K562 (cell line): ENCODE measurements at regions not wholly inside any gene's neighbourhood (a gene's known extent, or its start where the extent isn't known, plus 50 kb on each side); places are given as distances from the start of the nearest gene placed in this dataset.

Experiments
- CBX2 ChIP-seq: fragments of 200-600 bp; sonication (generic); IDR thresholded peaks from one replicate; pipeline ENCODE4 v1.6.1; 2012; ENCODE audit warnings: mild to moderate bottlenecking, low read length, inconsistent platforms; ENCODE audit not compliant: insufficient read depth, poor library complexity, severe bottlenecking
- CBX3 ChIP-seq, 2 experiments: IDR thresholded peaks; 1 replicate in 1 of 2; 2 replicates in 1 of 2; pipeline ENCODE4 v1.6.1; 2012; ENCODE audit warnings: inconsistent platforms in 2 of 2, low read length in 2 of 2, borderline replicate concordance in 1 of 2, control low read depth in 1 of 2
- DPF2 ChIP-seq: fragments of 450-650 bp; IDR thresholded peaks from 2 replicates; pipeline ENCODE4 v1.6.1; 2016
- FOXJ3 ChIP-seq: sonication (generic); formaldehyde crosslinking; IDR thresholded peaks from 2 replicates; pipeline ENCODE4 v1.4.0; 2020; ENCODE audit warnings: mild to moderate bottlenecking, missing genetic modification reagents
- HDAC1 ChIP-seq, 2 experiments: fragments of 450-650 bp; IDR thresholded peaks; 2 replicates each; pipeline ENCODE4 v1.6.1; 2016 to 2017; ENCODE audit warnings: inconsistent platforms in 1 of 2, mild to moderate bottlenecking in 1 of 2, moderate library complexity in 1 of 2
- HMG20A ChIP-seq: fragments of 450-650 bp; formaldehyde crosslinking; conservative IDR thresholded peaks from 2 replicates; pipeline ENCODE4 v1.4.0; 2020; ENCODE audit warnings: mild to moderate bottlenecking, mixed read lengths
- JUN ChIP-seq, 2 experiments: sonication (generic) in 1 of 2; formaldehyde crosslinking in 1 of 2; IDR thresholded peaks; 2 replicates each; pipeline versions ENCODE4 v1.6.1 to v1.8.0; 2012 to 2022; ENCODE audit warnings: borderline replicate concordance in 2 of 2, mild to moderate bottlenecking in 2 of 2, improper control_type of control experiment in 1 of 2, low read depth in 1 of 2, low read length in 1 of 2, missing genetic modification reagents in 1 of 2
- SP2 ChIP-seq: IDR thresholded peaks from 2 replicates; pipeline ENCODE4 v1.6.1; 2011; ENCODE audit warnings: mild to moderate bottlenecking, low read depth, low read length, moderate library complexity; ENCODE audit not compliant: poor library complexity, severe bottlenecking; ENCODE audit errors: extremely low read depth
- TF ChIP-seq, protein P1 (sequence below): fragments of 150-350 bp; conservative IDR thresholded peaks from 2 replicates; pipeline ENCODE4 v1.6.1; 2014; ENCODE audit warnings: low read length
- TF ChIP-seq, protein P2 (sequence below), 3 experiments: IDR thresholded peaks in 2 of 3; conservative IDR thresholded peaks in 1 of 3; 2 replicates each; pipeline ENCODE4 v1.5.1; 2011 to 2012; ENCODE audit warnings: low read length in 3 of 3, mild to moderate bottlenecking in 3 of 3, control low read depth in 2 of 3, improper control_type of control experiment in 1 of 3, inconsistent platforms in 1 of 3, low read depth in 1 of 3, mixed read lengths in 1 of 3, moderate library complexity in 1 of 3; ENCODE audit not compliant: insufficient read depth in 2 of 3
- TF ChIP-seq, protein P3 (sequence below), 2 experiments: fragments of 450-650 bp in 1 of 2; sonication (generic) in 1 of 2; formaldehyde crosslinking in 1 of 2; IDR thresholded peaks in 1 of 2; conservative IDR thresholded peaks in 1 of 2; 2 replicates each; pipeline versions ENCODE4 v1.6.1 to v1.8.1; 2016 to 2023; ENCODE audit warnings: mild to moderate bottlenecking in 2 of 2, moderate library complexity in 2 of 2, inconsistent platforms in 1 of 2, missing genetic modification reagents in 1 of 2
- TF ChIP-seq, protein P4 (sequence below): sonication (generic); formaldehyde crosslinking; IDR thresholded peaks from 2 replicates; pipeline ENCODE4 v1.5.0; 2020; ENCODE audit warnings: missing genetic modification reagents

DNA sequence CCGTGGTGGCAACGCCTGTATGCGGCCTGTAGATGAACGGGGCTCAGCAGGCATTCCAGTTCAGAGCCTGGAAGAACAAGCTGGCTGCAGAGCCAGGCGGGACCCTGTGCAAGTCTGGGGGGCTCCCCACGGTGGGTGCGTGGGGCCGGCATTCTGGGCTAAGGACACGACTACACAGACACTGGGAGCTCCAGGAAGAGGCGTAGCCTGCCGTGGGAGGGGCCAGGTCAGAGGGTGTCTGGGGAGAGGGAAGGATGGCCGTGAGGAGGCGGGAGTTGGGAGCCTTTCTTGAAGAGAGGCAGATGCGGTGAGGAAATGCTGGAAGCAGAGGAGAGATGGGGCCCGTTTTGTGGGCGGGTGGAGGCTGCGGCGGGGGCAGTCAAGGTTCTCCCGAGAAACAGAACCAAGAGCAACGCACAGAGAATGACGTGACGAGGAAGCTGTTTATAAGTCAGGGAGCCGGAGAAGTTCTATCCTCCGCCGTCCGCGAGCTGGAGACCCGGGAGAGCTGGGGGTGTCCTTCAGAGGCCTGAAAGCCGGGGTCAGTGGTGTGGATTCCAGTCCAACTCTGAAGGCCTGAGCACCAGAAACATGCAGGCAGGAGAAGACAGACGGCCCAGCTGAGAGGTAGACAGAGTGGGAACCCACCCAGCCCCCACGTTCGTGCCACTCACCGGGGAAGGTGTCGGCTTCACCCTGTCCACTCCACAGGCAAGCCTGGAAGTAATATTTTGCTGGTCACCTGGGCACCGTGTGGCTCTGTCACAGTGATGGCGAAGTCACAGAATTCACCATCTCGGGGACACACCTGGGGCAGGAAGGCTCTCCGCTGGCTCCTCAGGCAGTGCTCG is 529.6 kb downstream of the BRD1 start:
- TF ChIP-seq, protein P1, sequence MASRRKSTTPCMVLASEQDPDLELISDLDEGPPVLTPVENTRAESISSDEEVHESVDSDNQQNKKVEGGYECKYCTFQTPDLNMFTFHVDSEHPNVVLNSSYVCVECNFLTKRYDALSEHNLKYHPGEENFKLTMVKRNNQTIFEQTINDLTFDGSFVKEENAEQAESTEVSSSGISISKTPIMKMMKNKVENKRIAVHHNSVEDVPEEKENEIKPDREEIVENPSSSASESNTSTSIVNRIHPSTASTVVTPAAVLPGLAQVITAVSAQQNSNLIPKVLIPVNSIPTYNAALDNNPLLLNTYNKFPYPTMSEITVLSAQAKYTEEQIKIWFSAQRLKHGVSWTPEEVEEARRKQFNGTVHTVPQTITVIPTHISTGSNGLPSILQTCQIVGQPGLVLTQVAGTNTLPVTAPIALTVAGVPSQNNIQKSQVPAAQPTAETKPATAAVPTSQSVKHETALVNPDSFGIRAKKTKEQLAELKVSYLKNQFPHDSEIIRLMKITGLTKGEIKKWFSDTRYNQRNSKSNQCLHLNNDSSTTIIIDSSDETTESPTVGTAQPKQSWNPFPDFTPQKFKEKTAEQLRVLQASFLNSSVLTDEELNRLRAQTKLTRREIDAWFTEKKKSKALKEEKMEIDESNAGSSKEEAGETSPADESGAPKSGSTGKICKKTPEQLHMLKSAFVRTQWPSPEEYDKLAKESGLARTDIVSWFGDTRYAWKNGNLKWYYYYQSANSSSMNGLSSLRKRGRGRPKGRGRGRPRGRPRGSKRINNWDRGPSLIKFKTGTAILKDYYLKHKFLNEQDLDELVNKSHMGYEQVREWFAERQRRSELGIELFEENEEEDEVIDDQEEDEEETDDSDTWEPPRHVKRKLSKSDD = no peak
- TF ChIP-seq DPF2 (no peak), CBX2 (no peak), HMG20A (no peak), FOXJ3 (no peak), CBX3 (IDR thresholded peaks at IDR 0.05; ENCODE audit: borderline replicate concordance in 1 of 2, low read length in 2 of 2) (no peak), SP2 (no peak), HDAC1 (IDR thresholded peaks at IDR 0.05) (no peak), JUN (IDR thresholded peaks at IDR 0.05; ENCODE audit: borderline replicate concordance, low read depth, low read length) (no peak), JUN (CRISPR knock-in tag; IDR thresholded peaks at IDR 0.05; ENCODE audit: borderline replicate concordance) (no peak)
- TF ChIP-seq, protein P2, sequence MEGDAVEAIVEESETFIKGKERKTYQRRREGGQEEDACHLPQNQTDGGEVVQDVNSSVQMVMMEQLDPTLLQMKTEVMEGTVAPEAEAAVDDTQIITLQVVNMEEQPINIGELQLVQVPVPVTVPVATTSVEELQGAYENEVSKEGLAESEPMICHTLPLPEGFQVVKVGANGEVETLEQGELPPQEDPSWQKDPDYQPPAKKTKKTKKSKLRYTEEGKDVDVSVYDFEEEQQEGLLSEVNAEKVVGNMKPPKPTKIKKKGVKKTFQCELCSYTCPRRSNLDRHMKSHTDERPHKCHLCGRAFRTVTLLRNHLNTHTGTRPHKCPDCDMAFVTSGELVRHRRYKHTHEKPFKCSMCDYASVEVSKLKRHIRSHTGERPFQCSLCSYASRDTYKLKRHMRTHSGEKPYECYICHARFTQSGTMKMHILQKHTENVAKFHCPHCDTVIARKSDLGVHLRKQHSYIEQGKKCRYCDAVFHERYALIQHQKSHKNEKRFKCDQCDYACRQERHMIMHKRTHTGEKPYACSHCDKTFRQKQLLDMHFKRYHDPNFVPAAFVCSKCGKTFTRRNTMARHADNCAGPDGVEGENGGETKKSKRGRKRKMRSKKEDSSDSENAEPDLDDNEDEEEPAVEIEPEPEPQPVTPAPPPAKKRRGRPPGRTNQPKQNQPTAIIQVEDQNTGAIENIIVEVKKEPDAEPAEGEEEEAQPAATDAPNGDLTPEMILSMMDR (IDR thresholded peaks at IDR 0.05 in 2 of 3, conservative IDR thresholded peaks at IDR 0.05 in 1 of 3; ENCODE audit: insufficient read depth in 2 of 3, low read depth in 1 of 3, low read length in 3 of 3) = no peak
- TF ChIP-seq, protein P3, sequence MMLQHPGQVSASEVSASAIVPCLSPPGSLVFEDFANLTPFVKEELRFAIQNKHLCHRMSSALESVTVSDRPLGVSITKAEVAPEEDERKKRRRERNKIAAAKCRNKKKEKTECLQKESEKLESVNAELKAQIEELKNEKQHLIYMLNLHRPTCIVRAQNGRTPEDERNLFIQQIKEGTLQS (IDR thresholded peaks at IDR 0.05) = no peak
- TF ChIP-seq, protein P3 (CRISPR knock-in tag; conservative IDR thresholded peaks at IDR 0.05) = no peak
- TF ChIP-seq, protein P4, sequence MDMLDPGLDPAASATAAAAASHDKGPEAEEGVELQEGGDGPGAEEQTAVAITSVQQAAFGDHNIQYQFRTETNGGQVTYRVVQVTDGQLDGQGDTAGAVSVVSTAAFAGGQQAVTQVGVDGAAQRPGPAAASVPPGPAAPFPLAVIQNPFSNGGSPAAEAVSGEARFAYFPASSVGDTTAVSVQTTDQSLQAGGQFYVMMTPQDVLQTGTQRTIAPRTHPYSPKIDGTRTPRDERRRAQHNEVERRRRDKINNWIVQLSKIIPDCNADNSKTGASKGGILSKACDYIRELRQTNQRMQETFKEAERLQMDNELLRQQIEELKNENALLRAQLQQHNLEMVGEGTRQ (CRISPR knock-in tag) = no peak
